GM18520 (cell line): ENCODE measurements at regions not wholly inside any gene's neighbourhood (a gene's known extent, or its start where the extent isn't known, plus 50 kb on each side); places are given as distances from the start of the nearest gene placed in this dataset.

ENCODE experiments used
- ATAC-seq: cut with Tn5 transposase; IDR thresholded peaks from one replicate; pipeline ENCODE4 v1.9.1; 2021; ENCODE audit not compliant: unreplicated experiment

DNA sequence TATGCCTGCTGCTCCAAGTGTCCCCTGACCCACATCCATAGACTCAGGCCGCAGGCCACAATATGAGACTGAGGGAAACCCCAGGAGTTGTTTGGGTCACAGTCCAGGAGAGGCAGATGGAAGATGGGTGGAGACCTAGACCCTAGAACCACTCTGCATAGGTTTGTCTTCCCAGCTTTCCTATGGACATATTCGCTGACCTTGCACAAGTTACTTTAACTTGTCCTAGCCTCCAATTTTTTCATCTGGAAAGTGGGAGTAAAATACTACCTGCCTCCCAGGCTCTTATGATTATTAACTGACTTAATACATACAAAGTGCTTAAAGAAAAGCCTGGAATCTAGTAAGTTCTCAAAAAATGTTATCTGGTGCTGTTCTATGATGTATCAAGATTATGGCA lies 157.1 kb upstream of the IFNG-AS1 start:
- ATAC-seq: no peak

GRCh38 chr12:67833602-67834001 lies 155.6 kb upstream of the IFNG-AS1 start:
- ATAC-seq: no peak

GRCh38 chr12:67837876-67838275 lies 151.4 kb upstream of the IFNG-AS1 start:
- ATAC-seq: no peak

- no peak for ATAC-seq
Measured at GRCh38 chr12:67842124-67842523, 147.1 kb upstream of the IFNG-AS1 start.

DNA sequence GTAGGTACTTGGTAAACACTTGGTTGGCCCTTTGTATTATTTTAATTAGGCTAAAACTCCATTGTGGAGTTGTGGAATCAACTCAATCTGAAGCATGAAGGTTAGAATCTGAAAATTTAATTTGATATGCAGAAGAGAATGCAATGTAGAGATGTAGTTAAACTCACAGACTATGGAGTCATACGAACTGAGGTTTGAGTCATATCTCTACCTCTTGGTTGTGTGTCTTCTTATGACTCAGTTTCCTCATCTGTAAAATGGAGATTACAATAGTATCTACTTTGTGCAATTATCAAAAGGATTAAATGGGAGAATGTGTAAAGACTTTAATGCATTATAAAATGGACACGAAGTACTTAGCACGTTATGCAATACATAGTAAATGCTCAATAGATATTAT lies 146.0 kb upstream of the IFNG-AS1 start:
- ATAC-seq: no peak

DNA sequence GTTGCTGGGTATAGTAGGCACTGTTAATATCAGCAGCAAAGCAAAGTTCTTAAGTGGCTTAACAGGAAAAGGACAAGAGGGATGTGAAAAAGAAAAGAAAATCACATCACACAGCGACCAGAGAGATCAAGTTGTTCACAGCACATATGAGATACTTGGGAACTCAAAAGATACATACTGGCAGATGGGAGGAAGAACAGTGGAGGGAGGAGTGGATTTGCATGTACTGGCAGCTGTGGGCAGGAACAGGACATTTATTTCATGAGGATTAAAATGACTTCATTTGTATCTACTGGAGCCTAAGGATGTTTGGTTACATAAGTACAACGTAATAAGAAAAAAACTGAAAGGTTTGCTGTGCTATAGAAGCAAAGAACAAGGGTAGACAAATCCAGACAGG lies 136.5 kb upstream of the IFNG-AS1 start:
- ATAC-seq: no peak

- no peak for ATAC-seq
Measured at GRCh38 chr12:67853204-67853603, 136.0 kb upstream of the IFNG-AS1 start.

DNA sequence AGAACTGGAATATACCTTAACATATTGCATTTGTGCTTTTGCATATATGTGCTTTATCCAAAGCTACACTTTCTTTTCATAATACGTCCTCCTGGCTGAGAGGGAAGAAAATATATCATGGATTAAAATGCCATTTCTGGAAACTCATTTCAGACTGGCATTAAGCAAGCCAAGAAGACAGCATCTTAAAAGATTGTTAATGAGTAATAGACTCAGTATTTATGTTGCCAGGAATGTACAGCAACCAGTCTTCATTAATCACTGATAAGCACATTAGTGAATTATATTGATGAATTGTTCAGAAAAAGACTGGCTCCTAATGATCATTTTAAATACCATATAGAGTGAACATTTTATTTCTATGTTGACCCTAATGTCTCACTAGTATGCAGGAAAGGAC lies 134.9 kb upstream of the IFNG-AS1 start:
- no peak for ATAC-seq

DNA sequence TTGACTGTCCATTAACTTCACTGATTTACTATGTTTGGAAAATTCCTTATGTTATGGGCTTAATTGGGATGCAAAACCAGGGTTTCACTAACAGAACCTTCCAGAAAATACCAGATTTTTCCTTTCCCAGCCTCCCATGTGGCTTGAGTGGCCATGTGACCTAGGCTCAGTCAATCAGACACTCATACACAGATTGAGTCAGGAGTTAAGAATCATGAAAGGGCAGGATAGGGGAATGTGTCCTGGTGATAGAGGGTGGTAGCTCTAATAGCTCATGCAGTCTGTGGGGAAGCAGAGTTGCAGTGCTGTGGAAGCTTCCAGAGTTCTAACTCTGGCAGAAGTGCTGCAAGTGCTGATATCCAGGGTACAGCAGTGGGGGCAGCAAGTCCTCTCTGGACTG lies 134.1 kb upstream of the IFNG-AS1 start:
- ATAC-seq: no peak

DNA sequence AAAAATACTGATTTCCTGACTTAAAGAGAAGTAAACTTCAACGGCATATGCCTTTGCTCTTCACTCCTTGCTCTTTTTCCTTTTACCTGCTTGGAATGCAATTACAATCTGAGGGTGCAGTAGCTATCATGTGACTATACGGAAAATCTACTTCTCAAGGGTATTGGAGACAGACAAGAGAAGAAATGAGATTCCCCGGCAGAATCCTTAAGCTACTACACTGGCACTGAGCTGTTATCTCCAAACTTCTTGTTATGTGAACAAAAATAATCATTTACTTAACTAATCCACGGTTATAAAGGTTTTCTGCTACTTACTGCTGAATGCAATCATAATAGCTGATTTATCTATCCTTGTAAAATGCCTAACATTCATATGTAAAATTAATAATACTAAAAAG lies 118.0 kb upstream of the IFNG-AS1 start:
- ATAC-seq: no peak

GRCh38 chr12:67873355-67873754 lies 115.9 kb upstream of the IFNG-AS1 start:
- no peak for ATAC-seq

DNA sequence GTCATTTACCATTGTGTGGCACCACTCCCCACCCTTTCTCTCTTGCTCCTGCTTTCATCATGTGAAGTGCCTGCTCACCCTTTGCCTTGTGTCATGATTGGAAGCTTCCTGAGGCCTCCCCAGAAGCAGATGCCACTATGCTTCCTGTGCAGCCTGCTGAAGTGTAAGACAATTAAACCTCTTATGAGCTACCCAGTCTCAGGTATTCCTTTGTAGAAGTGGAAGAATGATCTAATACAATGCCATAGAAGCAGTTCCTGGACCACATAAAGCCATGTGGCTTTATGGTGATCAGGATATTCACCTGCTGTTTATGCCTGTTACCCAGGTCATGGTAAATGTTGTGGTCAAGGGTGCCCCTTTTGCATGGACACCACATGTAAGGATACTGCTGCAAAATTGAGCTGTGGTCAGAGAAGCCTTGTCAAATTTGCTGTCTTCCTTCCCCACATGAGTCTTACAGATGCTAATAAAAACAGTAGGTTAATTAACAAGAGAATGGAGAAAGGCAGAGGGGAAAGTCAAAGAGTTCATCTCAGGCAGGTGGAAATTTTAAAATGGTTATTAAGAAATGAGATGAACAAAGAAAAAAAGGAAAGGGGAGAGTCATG lies 112.8 kb upstream of the IFNG-AS1 start:
- ATAC-seq: no peak

DNA sequence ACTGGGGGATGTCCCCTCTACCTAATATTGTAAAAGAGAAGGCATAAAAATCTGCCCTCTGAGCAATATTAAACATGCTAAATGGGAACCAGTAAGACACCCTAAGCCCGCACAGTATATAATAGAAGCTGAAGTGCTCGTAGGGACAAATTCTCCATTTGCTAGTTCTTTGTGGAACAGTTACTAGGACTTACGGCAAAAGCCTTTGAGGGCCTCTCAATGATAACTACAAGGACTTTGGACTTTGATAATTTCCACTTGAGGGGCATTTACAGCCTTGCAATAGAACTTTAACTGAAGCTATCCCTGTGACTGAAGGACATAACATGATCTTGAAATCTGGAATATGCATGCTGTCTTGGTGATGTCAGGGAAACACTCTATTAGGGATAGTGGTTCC lies 111.5 kb upstream of the IFNG-AS1 start:
- no peak for ATAC-seq

GRCh38 chr12:67879937-67880336 lies 109.3 kb upstream of the IFNG-AS1 start:
- no peak for ATAC-seq

DNA sequence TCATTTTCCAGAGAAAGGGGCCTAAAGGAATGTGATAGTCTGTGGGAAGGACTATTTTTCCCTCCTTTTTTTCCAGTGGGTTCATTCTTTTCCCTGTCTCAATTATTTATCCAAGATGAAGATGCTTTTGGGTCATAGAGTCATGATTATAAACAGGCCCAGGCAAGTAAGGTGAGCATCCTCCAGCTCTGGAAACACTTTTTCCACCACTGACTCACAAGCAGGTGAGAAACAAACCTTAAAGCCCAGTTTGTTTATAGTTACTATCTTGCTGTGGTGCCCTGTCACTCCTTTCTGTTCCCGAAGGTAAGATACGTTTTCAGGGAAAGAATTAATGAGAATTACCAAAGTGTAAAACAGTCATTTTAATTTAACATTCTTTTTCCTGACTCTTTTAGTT lies 107.7 kb upstream of the IFNG-AS1 start:
- ATAC-seq: no peak

- no peak for ATAC-seq
Measured at GRCh38 chr12:67884596-67884995, 104.7 kb upstream of the IFNG-AS1 start.

GRCh38 chr12:67885375-67886169 lies 103.7 kb upstream of the IFNG-AS1 start:
- ATAC-seq: no peak

DNA sequence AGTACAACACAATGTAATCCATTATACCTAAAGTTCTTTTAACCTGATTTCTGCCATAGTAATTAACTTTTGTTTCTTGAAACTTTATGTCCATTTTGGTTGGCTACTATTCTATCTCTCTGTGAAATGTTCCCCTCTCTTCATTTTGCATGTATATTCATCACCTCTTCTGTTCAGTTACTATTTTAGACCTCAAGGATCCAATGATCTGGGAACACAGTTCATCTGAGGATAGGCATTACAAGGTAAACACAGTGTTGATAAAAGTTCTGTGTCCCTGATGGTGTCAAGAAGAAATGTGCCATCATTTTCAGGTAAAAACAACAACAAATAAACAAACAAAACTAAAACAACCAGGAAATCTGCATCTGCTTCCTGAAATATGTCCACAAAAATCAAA lies 102.2 kb upstream of the IFNG-AS1 start:
- ATAC-seq: no peak

DNA sequence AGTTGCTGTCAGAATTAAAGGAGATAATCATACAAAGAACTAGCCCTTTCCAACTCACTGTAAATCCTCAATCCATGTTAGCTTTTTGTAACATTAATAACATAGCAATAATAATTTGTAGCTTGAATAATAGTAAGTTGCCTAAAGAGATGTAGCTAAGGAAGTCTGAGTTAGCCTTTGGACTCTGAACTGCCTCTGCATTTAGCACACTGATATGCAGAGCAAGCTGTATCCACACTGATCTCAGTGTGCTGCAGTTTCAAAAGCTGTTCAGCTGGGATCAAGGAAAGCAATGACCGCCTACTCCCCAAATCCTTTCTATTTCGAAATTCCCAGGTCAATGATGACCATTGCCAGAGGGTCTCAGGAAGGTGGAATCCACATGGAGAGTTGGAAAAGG lies 99.3 kb upstream of the IFNG-AS1 start:
- ATAC-seq: no peak

DNA sequence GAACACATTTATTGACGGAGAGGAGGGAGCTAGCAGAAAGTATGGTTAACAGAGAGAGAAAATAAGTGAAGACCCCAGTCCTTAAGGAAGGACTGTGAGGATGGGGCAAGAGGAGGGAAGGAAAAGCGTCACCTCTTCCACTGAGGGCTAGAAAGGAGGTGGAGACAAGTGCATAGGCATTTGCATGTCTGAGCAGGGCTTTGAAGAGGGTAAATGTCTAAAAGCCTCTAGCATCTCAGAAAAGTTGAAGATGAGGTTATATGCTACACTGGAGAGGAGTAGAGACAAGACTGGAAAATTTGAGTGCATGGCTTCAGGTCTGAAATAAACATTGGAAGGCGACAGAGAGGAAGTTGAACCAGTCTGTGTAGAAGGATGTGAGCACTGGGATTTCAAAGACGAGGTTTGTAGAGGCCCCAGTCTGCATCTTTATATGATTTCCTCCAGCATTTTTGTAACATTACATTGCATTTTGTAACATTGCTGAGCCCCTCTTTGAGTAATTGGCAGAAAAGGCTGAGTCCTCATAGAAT lies 98.5 kb upstream of the IFNG-AS1 start:
- no peak for ATAC-seq

- ATAC-seq: no peak
Measured at GRCh38 chr12:67891596-67891995, 97.7 kb upstream of the IFNG-AS1 start.

- no peak for ATAC-seq
Measured at GRCh38 chr12:67892259-67893021, 96.8 kb upstream of the IFNG-AS1 start.
